Lower leg skin (tissue), 4 donors: ENCODE measurements at regions not wholly inside any gene's neighbourhood (a gene's known extent, or its start where the extent isn't known, plus 50 kb on each side); places are given as distances from the start of the nearest gene placed in this dataset.

ENCODE experiments used
- DNase-seq, 2 donors: peaks; one replicate each; pipeline ENCODE4 v3.0.0-alpha.2; 2019; ENCODE audit warnings: low spot score in 2 of 2
- H3K4me3 ChIP-seq: fragments of 200-600 bp; sonication (generic); 2 replicates; pipeline ENCODE4 v1.5.1; 2017; ENCODE audit warnings: mild to moderate bottlenecking, low read depth; ENCODE audit not compliant: poor library complexity, severe bottlenecking
- POLR2A ChIP-seq, 2 donors: fragments of 450-650 bp; IDR thresholded peaks; one replicate each; pipeline ENCODE4 v1.6.1; 2016 to 2017; ENCODE audit warnings: antibody characterized with exemption in 2 of 2, mild to moderate bottlenecking in 1 of 2, moderate library complexity in 1 of 2
- WGBS, 2 donors: methylation state at CpG; one replicate each; pipeline ENCODE4 v1.1.5; 2018; 5-methylcytosine and 5-hydroxymethylcytosine counted together
- intact Hi-C: fragments of 100-400 bp; cut with DNase I; formaldehyde crosslinking; loops from one replicate; pipeline ENCODE4 v1.15.0; 2023; ENCODE audit warnings: low total_unique reads
- TF ChIP-seq, protein P1 (sequence below), 3 donors: fragments of 450-650 bp; IDR thresholded peaks; one replicate each; pipeline ENCODE4 v1.5.1; 2016; ENCODE audit warnings: antibody characterized with exemption in 3 of 3, mild to moderate bottlenecking in 3 of 3, moderate library complexity in 2 of 3

GRCh38 chr3:72340056-72340455 is 508.2 kb downstream of the SHQ1 start:
- WGBS, 2 donors, result 72 to 75% methylated on average over 9 of the region's 9 CpGs
- TF ChIP-seq, protein P1, sequence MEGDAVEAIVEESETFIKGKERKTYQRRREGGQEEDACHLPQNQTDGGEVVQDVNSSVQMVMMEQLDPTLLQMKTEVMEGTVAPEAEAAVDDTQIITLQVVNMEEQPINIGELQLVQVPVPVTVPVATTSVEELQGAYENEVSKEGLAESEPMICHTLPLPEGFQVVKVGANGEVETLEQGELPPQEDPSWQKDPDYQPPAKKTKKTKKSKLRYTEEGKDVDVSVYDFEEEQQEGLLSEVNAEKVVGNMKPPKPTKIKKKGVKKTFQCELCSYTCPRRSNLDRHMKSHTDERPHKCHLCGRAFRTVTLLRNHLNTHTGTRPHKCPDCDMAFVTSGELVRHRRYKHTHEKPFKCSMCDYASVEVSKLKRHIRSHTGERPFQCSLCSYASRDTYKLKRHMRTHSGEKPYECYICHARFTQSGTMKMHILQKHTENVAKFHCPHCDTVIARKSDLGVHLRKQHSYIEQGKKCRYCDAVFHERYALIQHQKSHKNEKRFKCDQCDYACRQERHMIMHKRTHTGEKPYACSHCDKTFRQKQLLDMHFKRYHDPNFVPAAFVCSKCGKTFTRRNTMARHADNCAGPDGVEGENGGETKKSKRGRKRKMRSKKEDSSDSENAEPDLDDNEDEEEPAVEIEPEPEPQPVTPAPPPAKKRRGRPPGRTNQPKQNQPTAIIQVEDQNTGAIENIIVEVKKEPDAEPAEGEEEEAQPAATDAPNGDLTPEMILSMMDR (IDR thresholded peaks at IDR 0.05), result no peak
- no peak for TF ChIP-seq POLR2A (IDR thresholded peaks at IDR 0.05)
- DNase-seq, result peak in 1 of 2 donors; percentile 84
- intact Hi-C loops, result no loop called here
- H3K4me3 ChIP-seq, result no peak overlapping the region

DNA sequence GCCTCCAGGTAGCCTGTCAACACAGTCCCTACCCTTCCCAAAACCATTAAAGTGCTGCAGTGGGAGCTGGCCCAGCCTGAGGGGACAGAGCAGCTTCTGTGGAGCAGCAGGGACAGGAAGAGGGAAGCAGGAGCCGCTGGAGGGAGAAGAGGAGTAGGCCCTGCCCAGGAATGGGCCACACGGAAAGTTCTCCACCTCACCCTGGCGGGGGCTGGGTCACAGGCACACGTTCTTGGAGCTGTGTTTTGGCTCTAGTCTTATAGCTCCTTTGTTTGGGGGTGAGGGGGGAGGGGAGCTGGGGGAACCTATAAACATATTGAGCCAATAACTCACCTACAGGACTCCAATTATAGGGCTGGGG is 508.6 kb downstream of the SHQ1 start:
- intact Hi-C loops, result no loop called here
- DNase-seq, result no peak
- H3K4me3 ChIP-seq, result no peak overlapping the region
- 59 to 62% methylated on average over 4 of the region's 4 CpGs for WGBS, 2 donors
- TF ChIP-seq, protein P1 (IDR thresholded peaks at IDR 0.05), result no peak
- no peak for TF ChIP-seq POLR2A (IDR thresholded peaks at IDR 0.05)

GRCh38 chr3:72338942-72339669 is 509.1 kb downstream of the SHQ1 start:
- intact Hi-C loops, result no loop called here
- no peak overlapping the region for H3K4me3 ChIP-seq
- 63% methylated on average over 8 to 11 of the region's 11 CpGs for WGBS, 2 donors
- peak in 1 of 2 donors; percentile 87 for DNase-seq
- TF ChIP-seq, protein P1 (IDR thresholded peaks at IDR 0.05), result no peak
- TF ChIP-seq POLR2A (IDR thresholded peaks at IDR 0.05), result no peak

- peak in 1 of 2 donors; percentile 82 for DNase-seq
- WGBS, 2 donors, result 80 to 81% methylated on average over 8 of the region's 8 CpGs
- intact Hi-C loops, result no loop called here
These were observed 509.9 kb downstream of the SHQ1 start for GRCh38 chr3:72338082-72338941.

DNA sequence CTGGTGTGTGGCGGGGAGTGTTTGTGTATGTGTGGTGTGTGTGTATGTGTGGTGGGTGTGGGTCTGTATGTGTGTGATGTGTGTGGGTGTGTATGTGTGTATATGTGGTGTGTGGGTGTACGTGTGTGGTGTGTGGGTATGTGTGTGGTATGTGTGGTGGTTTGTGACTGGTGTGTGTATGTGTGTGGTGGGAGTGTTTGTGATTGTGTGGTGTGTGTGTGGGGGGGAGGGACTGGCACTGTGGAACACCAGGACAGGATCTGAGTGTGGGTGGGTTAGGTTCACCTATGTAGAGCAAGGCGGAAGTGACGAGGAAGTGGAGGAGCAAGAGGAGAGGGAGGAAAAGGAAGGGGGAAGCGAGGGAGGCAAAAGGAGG is 510.8 kb downstream of the SHQ1 start:
- peak in 1 of 2 donors; percentile 68 for DNase-seq
- intact Hi-C loops, result no loop called here
- TF ChIP-seq, protein P1 (IDR thresholded peaks at IDR 0.05), result no peak
- TF ChIP-seq POLR2A (IDR thresholded peaks at IDR 0.05), result no peak
- no peak overlapping the region for H3K4me3 ChIP-seq
- WGBS, 2 donors, result 86 to 97% methylated on average over 4 to 5 of the region's 5 CpGs

More at GRCh38 chr3:72338082-72338941, 509.9 kb downstream of the SHQ1 start:
- no peak for TF ChIP-seq POLR2A (IDR thresholded peaks at IDR 0.05)
- TF ChIP-seq, protein P1 (IDR thresholded peaks at IDR 0.05), result no peak
- H3K4me3 ChIP-seq, result no peak overlapping the region
